ENCODE measurements at regions not wholly inside any gene's neighbourhood (a gene's known extent, or its start where the extent isn't known, plus 50 kb on each side); places are given as distances from the start of the nearest gene placed in this dataset.

DNA sequence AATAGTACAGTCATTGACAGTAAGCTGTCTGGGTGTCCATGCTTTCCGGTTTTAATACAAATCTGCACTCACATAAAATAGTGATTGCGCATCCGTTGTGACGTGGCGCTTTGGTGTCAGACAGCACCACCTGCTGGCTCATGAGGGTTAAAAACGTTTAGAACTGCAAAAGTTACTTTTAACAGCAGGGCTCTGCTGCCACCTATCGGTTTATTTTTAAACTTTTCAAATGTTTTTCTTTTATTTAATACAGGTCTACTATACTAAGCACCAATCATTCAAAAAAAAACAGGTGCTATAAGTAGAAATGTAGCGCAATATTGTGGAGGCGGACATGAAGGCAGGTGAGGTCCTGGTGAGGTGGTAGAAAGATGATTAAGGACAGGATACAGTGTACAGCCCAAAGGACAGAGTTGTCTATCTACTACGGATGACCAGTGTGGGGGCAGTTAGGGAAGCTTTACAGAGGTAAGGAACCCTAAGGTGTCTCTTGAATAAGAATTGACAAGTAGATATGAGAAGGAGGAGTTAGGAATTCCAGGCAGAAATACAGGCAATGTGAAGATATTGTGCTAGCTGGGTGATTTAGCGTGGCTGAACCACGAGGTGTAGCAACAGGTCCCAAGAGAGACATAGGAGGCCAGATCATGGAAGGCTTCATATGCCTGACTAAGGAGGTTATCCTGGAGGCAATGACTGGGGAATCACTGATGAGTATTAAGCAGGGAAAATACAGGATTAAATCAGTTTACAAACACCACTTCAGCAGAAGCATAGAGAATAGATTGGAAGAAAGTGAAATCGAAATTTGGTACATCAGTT lies 91.5 kb upstream of the PRB2 start:
- peak; percentile 75 for DNase-seq
- peaks cover 2% of the 10 kb centered on the region for H3K23me2 ChIP-seq (ENCODE audit: insufficient read length, low read depth, low read length, poor library complexity, severe bottlenecking)
- H3K23ac ChIP-seq (ENCODE audit: insufficient read length, low read depth, low read length) = no peak overlapping the region
- H3K4me3 Mint-ChIP-seq = no peak overlapping the region
- H2BK12ac ChIP-seq (ENCODE audit: insufficient read length, low read depth, low read length) = no peak overlapping the region
- H3K14ac ChIP-seq (ENCODE audit: insufficient read depth, low read length) = no peak overlapping the region
- no peak overlapping the region for H3K9ac ChIP-seq (ENCODE audit: extremely low read depth, insufficient read length, low read length)
- no peak overlapping the region for H3K18ac ChIP-seq (ENCODE audit: insufficient read length, low read depth, low read length)
- H4K20me1 ChIP-seq (ENCODE audit: control insufficient read depth, insufficient read depth, insufficient read length) = no peaks in the 10 kb centered on the region
- no peaks in the 10 kb centered on the region; the same call in 1 of the 2 replicates for H3K27me3 ChIP-seq (ENCODE audit: insufficient read depth, low read length)
- no peaks in the 10 kb centered on the region; a peak in 1 of 5 replicates for H3K9me3 Mint-ChIP-seq
- no peak overlapping the region for H2AK5ac ChIP-seq (ENCODE audit: insufficient read length, low read length)
- no peak overlapping the region for H2BK15ac ChIP-seq (ENCODE audit: low read depth, low read length)
- no peaks in the 10 kb centered on the region for H3K36me3 Mint-ChIP-seq (ENCODE audit: insufficient read depth in 1 of 3, low read depth in 3 of 3)
- H3T11ph ChIP-seq (ENCODE audit: low read length) = no peak overlapping the region
- H4K91ac ChIP-seq (ENCODE audit: insufficient read length, low read depth, low read length) = no peak overlapping the region
- 0 out of 2 replicates have a peak, but pooled peaks cover 2% of the 10 kb centered on the region for H3K4me1 ChIP-seq (ENCODE audit: insufficient read depth, low read length)
- TF ChIP-seq, protein P1, sequence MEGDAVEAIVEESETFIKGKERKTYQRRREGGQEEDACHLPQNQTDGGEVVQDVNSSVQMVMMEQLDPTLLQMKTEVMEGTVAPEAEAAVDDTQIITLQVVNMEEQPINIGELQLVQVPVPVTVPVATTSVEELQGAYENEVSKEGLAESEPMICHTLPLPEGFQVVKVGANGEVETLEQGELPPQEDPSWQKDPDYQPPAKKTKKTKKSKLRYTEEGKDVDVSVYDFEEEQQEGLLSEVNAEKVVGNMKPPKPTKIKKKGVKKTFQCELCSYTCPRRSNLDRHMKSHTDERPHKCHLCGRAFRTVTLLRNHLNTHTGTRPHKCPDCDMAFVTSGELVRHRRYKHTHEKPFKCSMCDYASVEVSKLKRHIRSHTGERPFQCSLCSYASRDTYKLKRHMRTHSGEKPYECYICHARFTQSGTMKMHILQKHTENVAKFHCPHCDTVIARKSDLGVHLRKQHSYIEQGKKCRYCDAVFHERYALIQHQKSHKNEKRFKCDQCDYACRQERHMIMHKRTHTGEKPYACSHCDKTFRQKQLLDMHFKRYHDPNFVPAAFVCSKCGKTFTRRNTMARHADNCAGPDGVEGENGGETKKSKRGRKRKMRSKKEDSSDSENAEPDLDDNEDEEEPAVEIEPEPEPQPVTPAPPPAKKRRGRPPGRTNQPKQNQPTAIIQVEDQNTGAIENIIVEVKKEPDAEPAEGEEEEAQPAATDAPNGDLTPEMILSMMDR (conservative IDR thresholded peaks at IDR 0.05) = peak; percentile 100; the same call in 2 of the 3 replicates
- H2BK120ac ChIP-seq (ENCODE audit: low read depth, low read length, poor library complexity, severe bottlenecking) = no peak overlapping the region
- H3K56ac ChIP-seq (ENCODE audit: insufficient read length, low read depth, low read length) = no peak overlapping the region
- H3K27ac ChIP-seq (ENCODE audit: insufficient read length, low read depth, low read length) = no peak overlapping the region
- H4K8ac ChIP-seq (replicated peaks; ENCODE audit: insufficient read length, low read depth, low read length) = no peak overlapping the region
- no peaks in the 10 kb centered on the region for H3K27me3 Mint-ChIP-seq (ENCODE audit: low read depth)
- H3K27ac Mint-ChIP-seq = no peak overlapping the region
- no peak overlapping the region for H2AFZ ChIP-seq (ENCODE audit: low read length)
- H3K4me2 ChIP-seq (ENCODE audit: insufficient read depth, insufficient read length, low read length) = no peak overlapping the region
- peaks cover 5 to 13% of the 10 kb centered on the region in 2 experiments for H3K4me1 Mint-ChIP-seq
- no peaks in the 10 kb centered on the region for H3K9me3 ChIP-seq (ENCODE audit: control insufficient read depth, low read depth, low read length)
- H4K5ac ChIP-seq (ENCODE audit: insufficient read length, low read depth, low read length) = no peak overlapping the region
- H2BK20ac ChIP-seq (ENCODE audit: low read depth, low read length, poor library complexity, severe bottlenecking) = no peak overlapping the region
- no peak overlapping the region for H3K4ac ChIP-seq (ENCODE audit: low read depth, low read length)
- H3K79me1 ChIP-seq (ENCODE audit: insufficient read depth, low read depth, low read length, poor library complexity, severe bottlenecking) = no peaks in the 10 kb centered on the region
- no peaks in the 10 kb centered on the region for H3K79me2 ChIP-seq (ENCODE audit: insufficient read depth, low read length)
- WGBS (ENCODE audit: extremely low coverage, insufficient read length, low lambda C conversion rate) = no CpG with 5 or more reads among the region's 13 CpGs
- no peak overlapping the region for H2BK5ac ChIP-seq (ENCODE audit: insufficient read length, low read length)
